ENCODE measurements at regions not wholly inside any gene's neighbourhood (a gene's known extent, or its start where the extent isn't known, plus 50 kb on each side); places are given as distances from the start of the nearest gene placed in this dataset.

- Histone ChIP-seq H3K4me1 (ENCODE audit: control insufficient read depth in 4 of 4, insufficient read depth in 4 of 4, low read length in 3 of 4) (no peaks in the 10 kb centered on the region), H3K27ac (ENCODE audit: low read depth in 1 of 2, low read length in 2 of 2) (no peak overlapping the region), H3K9me3 (ENCODE audit: control insufficient read depth in 4 of 4, low read length in 3 of 4) (no peaks in the 10 kb centered on the region), H3K36me3 (ENCODE audit: control insufficient read depth in 4 of 4, insufficient read depth in 3 of 4, low read depth in 1 of 4, low read length in 3 of 4) (no peaks in the 10 kb centered on the region), H3K4me3 (ENCODE audit: low read depth in 1 of 3, low read length in 3 of 3) (no peak overlapping the region), H3K9ac (ENCODE audit: low read depth in 1 of 2, low read length in 2 of 2) (no peak overlapping the region), H3K27me3 (ENCODE audit: control insufficient read depth in 4 of 4, insufficient read depth in 4 of 4, low read length in 3 of 4) (peaks cover 0 to 3% (median 0%) of the 10 kb centered on the region in 4 donors)
- 76% methylated on average over 2 of the region's 2 CpGs for WGBS
- TF ChIP-seq SP1 (IDR thresholded peaks at IDR 0.05) = no peak
- TF ChIP-seq NR2F2 (IDR thresholded peaks at IDR 0.05) = no peak
- no peak for TF ChIP-seq FOXA1 (IDR thresholded peaks at IDR 0.05)
- no peak for TF ChIP-seq ATF3 (IDR thresholded peaks at IDR 0.05)
- TF ChIP-seq REST (IDR thresholded peaks at IDR 0.05) = no peak
- no peak for TF ChIP-seq HNF4A (conservative IDR thresholded peaks at IDR 0.05)
- TF ChIP-seq YY1 (IDR thresholded peaks at IDR 0.05) = no peak
- DNase-seq (ENCODE audit: low spot score) = no peak
Observed at GRCh38 chr7:81186691-81187090, 267.8 kb upstream of the SEMA3C start.

- TF ChIP-seq HNF4G (IDR thresholded peaks at IDR 0.05) (no peak), FOXA1 (IDR thresholded peaks at IDR 0.05) (no peak)
- Histone ChIP-seq H3K27ac (ENCODE audit: low read depth in 1 of 2, low read length in 2 of 2) (no peak overlapping the region), H3K36me3 (ENCODE audit: control insufficient read depth in 4 of 4, insufficient read depth in 3 of 4, low read depth in 1 of 4, low read length in 3 of 4) (no peaks in the 10 kb centered on the region), H3K4me3 (ENCODE audit: low read depth in 1 of 3, low read length in 3 of 3) (no peak overlapping the region), H3K9me3 (ENCODE audit: control insufficient read depth in 4 of 4, low read length in 3 of 4) (no peaks in the 10 kb centered on the region), H3K9ac (ENCODE audit: low read depth in 1 of 2, low read length in 2 of 2) (no peak overlapping the region), H3K27me3 (ENCODE audit: control insufficient read depth in 4 of 4, insufficient read depth in 4 of 4, low read length in 3 of 4) (no peaks in the 10 kb centered on the region), H3K4me1 (ENCODE audit: control insufficient read depth in 4 of 4, insufficient read depth in 4 of 4, low read length in 3 of 4) (no peaks in the 10 kb centered on the region)
- DNase-seq (ENCODE audit: low spot score) = no peak
Observed at GRCh38 chr7:81185072-81185471, 266.2 kb upstream of the SEMA3C start.

- no peak for DNase-seq (ENCODE audit: low spot score)
- Histone ChIP-seq H3K9me3 (ENCODE audit: control insufficient read depth in 4 of 4, low read length in 3 of 4) (no peaks in the 10 kb centered on the region), H3K4me1 (ENCODE audit: control insufficient read depth in 4 of 4, insufficient read depth in 4 of 4, low read length in 3 of 4) (no peaks in the 10 kb centered on the region), H3K27me3 (ENCODE audit: control insufficient read depth in 4 of 4, insufficient read depth in 4 of 4, low read length in 3 of 4) (no peaks in the 10 kb centered on the region), H3K36me3 (ENCODE audit: control insufficient read depth in 4 of 4, insufficient read depth in 3 of 4, low read depth in 1 of 4, low read length in 3 of 4) (no peaks in the 10 kb centered on the region), H3K4me3 (ENCODE audit: low read depth in 1 of 3, low read length in 3 of 3) (no peak overlapping the region), H3K27ac (ENCODE audit: low read depth in 1 of 2, low read length in 2 of 2) (no peak overlapping the region), H3K9ac (ENCODE audit: low read depth in 1 of 2, low read length in 2 of 2) (no peak overlapping the region)
- 76% methylated on average over 2 of the region's 2 CpGs for WGBS
- TF ChIP-seq GABPA (IDR thresholded peaks at IDR 0.05 in 1 of 2, conservative IDR thresholded peaks at IDR 0.05 in 1 of 2) (no peak), YY1 (IDR thresholded peaks at IDR 0.05) (no peak), NR2F2 (IDR thresholded peaks at IDR 0.05) (no peak), HNF4G (IDR thresholded peaks at IDR 0.05) (no peak), ATF3 (IDR thresholded peaks at IDR 0.05) (no peak), REST (IDR thresholded peaks at IDR 0.05) (no peak), SP1 (IDR thresholded peaks at IDR 0.05) (no peak), FOXA1 (IDR thresholded peaks at IDR 0.05) (no peak), MAX (IDR thresholded peaks at IDR 0.05) (no peak), FOXA2 (IDR thresholded peaks at IDR 0.05) (no peak), RXRA (IDR thresholded peaks at IDR 0.05) (no peak), JUND (IDR thresholded peaks at IDR 0.05) (no peak), TAF1 (conservative IDR thresholded peaks at IDR 0.05) (no peak), CTCF (IDR thresholded peaks at IDR 0.05; ENCODE audit: low read depth, low read length, missing input control) (no peak), EGR1 (IDR thresholded peaks at IDR 0.05; ENCODE audit: low read depth in 2 of 2) (no peak), HNF4A (conservative IDR thresholded peaks at IDR 0.05) (no peak)
Observed at GRCh38 chr7:81183326-81183725, 264.5 kb upstream of the SEMA3C start.
